ENCODE measurements at regions not wholly inside any gene's neighbourhood (a gene's known extent, or its start where the extent isn't known, plus 50 kb on each side); places are given as distances from the start of the nearest gene placed in this dataset.

GRCh38 chr9:22354699-22355384 lies 91.8 kb upstream of the DMRTA1 start:
- peaks cover 19% of the 10 kb centered on the region for H3K27me3 Mint-ChIP-seq (ENCODE audit: low read depth)
- Histone ChIP-seq H3K14ac (ENCODE audit: insufficient read depth, low read length) (no peak overlapping the region), H4K20me1 (ENCODE audit: control insufficient read depth, insufficient read depth, insufficient read length) (no peaks in the 10 kb centered on the region), H2AFZ (ENCODE audit: low read length) (no peak overlapping the region), H3K23ac (ENCODE audit: insufficient read length, low read depth, low read length) (no peak overlapping the region), H3K4ac (ENCODE audit: low read depth, low read length) (no peak overlapping the region), H3K79me1 (ENCODE audit: insufficient read depth, low read depth, low read length, poor library complexity, severe bottlenecking) (no peaks in the 10 kb centered on the region), H3K79me2 (ENCODE audit: insufficient read depth, low read length) (no peaks in the 10 kb centered on the region), H2AK5ac (ENCODE audit: insufficient read length, low read length) (no peak overlapping the region), H3K4me2 (ENCODE audit: insufficient read depth, insufficient read length, low read length) (no peak overlapping the region), H2BK120ac (ENCODE audit: low read depth, low read length, poor library complexity, severe bottlenecking) (no peak overlapping the region), H3K4me1 (ENCODE audit: insufficient read depth, low read length) (no peaks in the 10 kb centered on the region), H2BK20ac (ENCODE audit: low read depth, low read length, poor library complexity, severe bottlenecking) (no peak overlapping the region), H3K9ac (ENCODE audit: extremely low read depth, insufficient read length, low read length) (no peak overlapping the region), H2BK12ac (ENCODE audit: insufficient read length, low read depth, low read length) (no peak overlapping the region), H4K5ac (ENCODE audit: insufficient read length, low read depth, low read length) (no peak overlapping the region), H2BK5ac (ENCODE audit: insufficient read length, low read length) (no peak overlapping the region), H3K56ac (ENCODE audit: insufficient read length, low read depth, low read length) (no peak overlapping the region), H3K23me2 (ENCODE audit: insufficient read length, low read depth, low read length, poor library complexity, severe bottlenecking) (no peaks in the 10 kb centered on the region), H4K8ac (replicated peaks; ENCODE audit: insufficient read length, low read depth, low read length) (no peak overlapping the region), H3K27ac (ENCODE audit: insufficient read length, low read depth, low read length) (no peak overlapping the region), H3T11ph (ENCODE audit: low read length) (no peak overlapping the region), H3K18ac (ENCODE audit: insufficient read length, low read depth, low read length) (no peak overlapping the region), H3K9me3 (ENCODE audit: control insufficient read depth, low read depth, low read length) (no peaks in the 10 kb centered on the region), H4K91ac (ENCODE audit: insufficient read length, low read depth, low read length) (no peak overlapping the region), H3K27me3 (ENCODE audit: insufficient read depth, low read length) (no peaks in the 10 kb centered on the region), H2BK15ac (ENCODE audit: low read depth, low read length) (no peak overlapping the region)
- H3K4me1 Mint-ChIP-seq: peaks cover 0 to 4% of the 10 kb centered on the region in 2 experiments; a peak in 1 of 4 replicates
- H3K36me3 Mint-ChIP-seq (ENCODE audit: insufficient read depth in 1 of 3, low read depth in 3 of 3): peaks cover 0 to 18% (median 9%) of the 10 kb centered on the region in 3 experiments; a peak in 3 of 7 replicates
- DNase-seq: no peak
- H3K4me3 Mint-ChIP-seq: peak overlapping the region in 1 of 2 experiments; percentile 49; a peak in 1 of 5 replicates
- TF ChIP-seq CTCF (conservative IDR thresholded peaks at IDR 0.05): no peak
- WGBS (ENCODE audit: extremely low coverage, insufficient read length, low lambda C conversion rate): no CpG with 5 or more reads among the region's 13 CpGs
- no peak overlapping the region for H3K27ac Mint-ChIP-seq
- H3K9me3 Mint-ChIP-seq: peaks cover 9 to 15% of the 10 kb centered on the region in 2 experiments; a peak in 4 of 5 replicates

Data from H9 (cell line).